BLaER1 (cell line): ENCODE measurements at regions not wholly inside any gene's neighbourhood (a gene's known extent, or its start where the extent isn't known, plus 50 kb on each side); places are given as distances from the start of the nearest gene placed in this dataset.
"Not testable (repeated sequence)": the region's sequence is repeated elsewhere in the genome, so short reads cannot be mapped to it uniquely, and the experiment has no call there.

Experiments
- H3K27ac ChIP-seq: shearing (Covaris generic); formaldehyde crosslinking; 2 replicates; pipeline ENCODE4 v1.8.1; 2022
- H3K27me3 ChIP-seq: shearing (Covaris generic); formaldehyde crosslinking; 2 replicates; pipeline ENCODE4 v1.8.1; 2022
- H3K36me3 ChIP-seq: shearing (Covaris generic); formaldehyde crosslinking; 2 replicates; pipeline ENCODE4 v1.8.1; 2022
- H3K4me1 ChIP-seq: shearing (Covaris generic); formaldehyde crosslinking; 2 replicates; pipeline ENCODE4 v1.8.1; 2022
- H3K4me2 ChIP-seq: shearing (Covaris generic); formaldehyde crosslinking; 2 replicates; pipeline ENCODE4 v1.8.1; 2022
- H3K4me3 ChIP-seq: shearing (Covaris generic); formaldehyde crosslinking; 2 replicates; pipeline ENCODE4 v1.8.1; 2022
- H3K9ac ChIP-seq: shearing (Covaris generic); formaldehyde crosslinking; 2 replicates; pipeline ENCODE4 v1.8.1; 2022
- H3K9me3 ChIP-seq: shearing (Covaris generic); formaldehyde crosslinking; 2 replicates; pipeline ENCODE4 v1.8.1; 2022
- H4K20me1 ChIP-seq: shearing (Covaris generic); formaldehyde crosslinking; 2 replicates; pipeline ENCODE4 v1.8.1; 2022
- Cebpa-rat ChIP-seq: shearing (Covaris generic); IDR thresholded peaks from 2 replicates; pipeline ENCODE4 v1.8.1; 2022

DNA sequence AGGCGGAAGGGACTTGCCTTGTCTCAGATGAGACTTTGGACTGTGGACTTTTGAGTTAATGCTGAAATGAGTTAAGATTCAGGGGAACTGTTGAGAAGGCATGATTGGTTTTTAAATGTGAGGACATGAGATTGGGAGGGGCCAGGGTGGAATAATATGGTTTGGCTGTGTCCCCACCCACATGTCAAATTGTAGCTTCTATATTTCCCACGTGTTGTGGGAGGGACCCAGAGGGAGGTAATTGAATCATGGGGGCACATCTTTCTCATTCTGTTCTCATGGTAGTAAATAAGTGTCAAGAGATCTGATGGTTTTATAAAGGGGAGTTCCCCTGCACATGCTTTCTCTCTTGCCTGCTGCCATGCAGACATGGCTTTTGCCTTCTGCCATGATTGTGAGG is 89.2 kb downstream of the CGGBP1 start:
- no peaks in the 10 kb centered on the region for H3K27me3 ChIP-seq
- H3K9me3 ChIP-seq: peaks cover 11% of the 10 kb centered on the region
- no peak overlapping the region for H3K4me3 ChIP-seq
- no peaks in the 10 kb centered on the region for H3K36me3 ChIP-seq
- H3K4me1 ChIP-seq: no peaks in the 10 kb centered on the region
- no peak for TF ChIP-seq Cebpa-rat
- no peaks in the 10 kb centered on the region for H4K20me1 ChIP-seq
- no peak overlapping the region for H3K9ac ChIP-seq
- no peak overlapping the region for H3K27ac ChIP-seq
- H3K4me2 ChIP-seq: no peak overlapping the region

DNA sequence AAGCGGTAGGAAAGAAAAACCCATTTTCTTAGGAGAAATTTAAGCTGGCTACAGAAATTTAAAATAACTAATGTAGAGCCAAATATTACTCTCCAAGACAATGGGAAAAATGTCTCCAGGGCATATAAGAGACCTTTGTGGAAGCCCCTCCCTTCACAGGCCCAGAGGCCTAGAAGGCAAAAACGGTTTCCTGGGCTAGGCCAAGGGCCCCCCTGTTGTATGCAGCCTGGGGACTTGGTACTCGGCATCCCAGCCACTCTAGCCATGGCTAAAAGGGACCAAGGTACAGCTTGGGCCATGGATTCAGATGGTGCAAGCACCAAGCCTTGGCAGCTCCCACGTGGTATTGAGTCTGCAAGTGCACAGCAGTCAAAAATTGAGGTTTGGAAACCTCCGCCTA is 90.1 kb downstream of the CGGBP1 start:
- Histone ChIP-seq H3K4me1 (no peaks in the 10 kb centered on the region), H3K9ac (no peak overlapping the region), H3K36me3 (no peaks in the 10 kb centered on the region), H3K27ac (no peak overlapping the region), H3K4me3 (no peak overlapping the region), H3K9me3 (peaks cover 11% of the 10 kb centered on the region), H3K4me2 (no peak overlapping the region), H3K27me3 (no peaks in the 10 kb centered on the region), H4K20me1 (no peaks in the 10 kb centered on the region)
- TF ChIP-seq Cebpa-rat: no peak

DNA sequence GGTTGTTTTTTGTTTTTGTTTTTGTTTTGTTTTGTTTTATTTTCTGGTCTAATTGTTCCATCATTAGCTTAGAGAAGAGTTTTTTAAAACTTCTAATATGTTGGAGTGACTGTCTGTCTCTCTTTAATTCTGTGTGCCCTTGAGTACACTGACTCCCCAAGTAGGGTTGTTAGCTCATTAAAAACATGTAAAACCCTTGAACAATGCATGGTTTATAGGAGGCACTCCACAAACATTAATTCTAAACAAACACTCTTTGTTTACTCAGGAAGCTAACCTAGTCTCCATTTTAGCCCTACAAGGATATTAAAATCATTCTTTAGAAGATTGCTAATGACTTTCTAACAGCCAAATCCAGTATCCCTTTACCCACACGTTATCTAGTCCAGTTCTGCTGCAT is 100.5 kb downstream of the CGGBP1 start:
- Histone ChIP-seq H3K9ac (no peak overlapping the region), H3K9me3 (no peaks in the 10 kb centered on the region), H3K4me2 (no peak overlapping the region), H3K27ac (no peak overlapping the region), H4K20me1 (no peaks in the 10 kb centered on the region), H3K27me3 (no peaks in the 10 kb centered on the region), H3K36me3 (no peaks in the 10 kb centered on the region), H3K4me3 (no peak overlapping the region), H3K4me1 (no peaks in the 10 kb centered on the region)
- TF ChIP-seq Cebpa-rat: no peak

DNA sequence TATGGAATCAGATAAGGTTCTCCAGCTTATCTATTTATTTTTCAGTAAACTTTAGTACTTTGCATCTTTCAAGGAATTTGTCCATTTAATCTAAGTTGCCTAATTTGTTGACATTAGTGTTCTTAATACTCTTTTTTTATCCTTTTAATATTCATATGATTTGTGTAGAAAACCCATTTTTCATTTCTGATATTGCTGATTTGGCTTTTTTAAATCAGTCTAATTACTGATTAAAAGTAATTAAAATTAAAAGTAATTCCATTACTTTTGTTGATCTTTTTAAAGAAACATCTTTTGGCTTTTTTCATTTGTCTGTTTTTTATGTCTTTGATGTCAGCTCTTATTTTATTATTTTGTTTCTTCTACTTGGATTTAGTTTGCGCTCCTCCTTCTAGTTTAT is 101.2 kb downstream of the CGGBP1 start:
- H3K4me3 ChIP-seq: no peak overlapping the region
- no peaks in the 10 kb centered on the region for H3K9me3 ChIP-seq
- H3K27me3 ChIP-seq: no peaks in the 10 kb centered on the region
- H3K27ac ChIP-seq: no peak overlapping the region
- H4K20me1 ChIP-seq: no peaks in the 10 kb centered on the region
- H3K9ac ChIP-seq: no peak overlapping the region
- H3K4me1 ChIP-seq: no peaks in the 10 kb centered on the region
- H3K4me2 ChIP-seq: no peak overlapping the region
- TF ChIP-seq Cebpa-rat: no peak
- no peaks in the 10 kb centered on the region for H3K36me3 ChIP-seq

DNA sequence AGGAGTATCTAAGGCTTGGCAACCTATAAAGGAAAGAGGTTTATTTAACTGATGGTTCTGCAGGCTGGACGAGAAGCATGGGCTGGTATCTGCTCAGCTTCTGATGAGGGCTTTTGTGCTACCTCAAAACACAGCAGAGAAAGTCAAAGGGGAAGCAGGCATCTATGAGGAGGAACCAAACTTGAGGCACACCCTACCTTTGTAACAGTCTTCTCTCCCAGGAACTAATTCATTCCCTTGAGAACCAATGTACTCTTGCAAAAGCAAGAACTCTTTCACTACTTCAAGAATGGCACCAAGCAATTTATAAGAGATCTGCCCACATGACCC is 109.0 kb downstream of the CGGBP1 start:
- H3K4me3 ChIP-seq: no peak overlapping the region
- no peaks in the 10 kb centered on the region for H3K27me3 ChIP-seq
- no peak overlapping the region for H3K27ac ChIP-seq
- no peak overlapping the region for H3K4me2 ChIP-seq
- no peak overlapping the region for H3K9ac ChIP-seq
- H3K36me3 ChIP-seq: no peaks in the 10 kb centered on the region
- 0 out of 2 replicates have a peak, but pooled peaks cover 8% of the 10 kb centered on the region for H3K9me3 ChIP-seq
- no peak for TF ChIP-seq Cebpa-rat
- no peaks in the 10 kb centered on the region for H3K4me1 ChIP-seq
- no peaks in the 10 kb centered on the region for H4K20me1 ChIP-seq

DNA sequence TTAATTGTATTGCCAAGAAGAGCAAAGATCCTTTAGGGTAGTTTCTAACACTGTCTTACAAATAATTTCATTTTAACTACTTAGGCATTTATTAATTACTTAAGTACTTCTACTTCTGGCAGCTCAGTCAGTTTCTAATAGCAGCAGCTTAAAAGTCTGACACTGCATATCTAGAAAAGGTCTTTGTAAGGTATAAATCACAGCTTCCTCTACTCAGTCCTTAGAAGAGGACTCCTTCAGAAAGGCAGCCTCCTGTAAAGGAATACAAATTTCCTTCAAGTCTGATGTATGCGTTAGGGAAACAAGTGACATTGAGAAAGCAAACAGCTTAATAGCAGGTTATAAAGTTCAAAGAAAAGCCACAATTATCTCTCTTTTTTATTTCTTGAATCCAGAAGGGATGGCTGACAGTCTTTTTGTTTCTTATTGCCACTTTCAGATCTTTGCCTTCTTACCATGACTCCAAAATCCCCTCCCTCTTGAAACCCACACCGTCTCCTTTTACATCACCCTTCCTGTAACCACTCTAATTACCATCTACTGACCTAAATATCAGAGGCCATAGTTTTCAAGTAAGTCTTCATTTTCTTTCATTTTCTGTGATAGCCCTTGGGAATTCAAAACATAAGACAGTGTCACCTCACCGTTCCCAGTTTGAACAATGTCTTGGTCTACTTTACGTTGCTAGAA is 109.5 kb downstream of the CGGBP1 start:
- Histone ChIP-seq H3K27ac (no peak overlapping the region), H3K9ac (no peak overlapping the region), H3K4me2 (no peak overlapping the region), H3K4me1 (no peaks in the 10 kb centered on the region), H3K9me3 (0 out of 2 replicates have a peak, but pooled peaks cover 8% of the 10 kb centered on the region), H4K20me1 (no peaks in the 10 kb centered on the region), H3K4me3 (no peak overlapping the region), H3K27me3 (no peaks in the 10 kb centered on the region), H3K36me3 (no peaks in the 10 kb centered on the region)
- TF ChIP-seq Cebpa-rat: no peak

DNA sequence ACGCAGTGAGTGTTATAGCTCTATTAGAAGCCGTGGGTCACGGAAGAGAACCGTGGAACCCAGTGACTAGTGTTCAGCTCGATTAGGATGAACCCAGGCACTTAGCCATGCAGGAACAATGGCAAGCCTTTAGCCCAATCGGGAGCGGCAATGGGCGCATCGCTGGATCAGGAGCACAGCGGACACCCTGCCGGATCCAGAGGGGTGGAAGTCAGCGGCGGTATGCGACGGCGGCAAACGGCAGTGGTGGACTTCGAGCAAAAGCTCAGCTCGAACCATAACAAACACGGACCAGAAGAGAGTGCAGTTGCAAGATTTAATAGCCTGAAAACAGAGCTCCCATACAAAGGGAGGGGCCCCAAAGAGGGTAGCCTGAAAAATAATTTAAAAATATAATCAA is 112.8 kb downstream of the CGGBP1 start:
- not testable (repeated sequence) for H3K27me3 ChIP-seq, H3K9me3 ChIP-seq, H3K4me3 ChIP-seq, H3K4me1 ChIP-seq, H3K27ac ChIP-seq, H3K4me2 ChIP-seq, H3K9ac ChIP-seq, H4K20me1 ChIP-seq, H3K36me3 ChIP-seq

DNA sequence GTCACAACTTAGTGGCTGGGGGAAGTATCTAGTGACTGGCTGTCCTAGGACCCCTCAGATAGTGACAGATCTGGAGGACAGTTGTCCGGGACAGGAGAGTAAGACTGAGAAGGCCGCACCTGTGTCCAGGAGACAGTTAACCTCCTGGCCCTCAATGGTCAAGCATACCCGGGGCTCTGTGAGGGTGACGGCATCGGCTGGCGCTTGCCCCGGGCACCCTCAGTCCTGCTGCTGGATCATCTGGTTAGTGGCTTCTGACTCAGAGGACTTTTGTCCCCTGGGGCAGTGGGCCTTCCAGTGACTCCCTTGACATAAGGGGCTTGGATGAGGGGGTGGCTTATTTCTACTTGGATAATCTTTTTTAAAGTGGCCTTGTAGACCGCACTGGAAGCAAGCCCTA is 116.5 kb downstream of the CGGBP1 start:
- not testable (repeated sequence) for H3K4me2 ChIP-seq, H3K4me3 ChIP-seq, H3K27me3 ChIP-seq

DNA sequence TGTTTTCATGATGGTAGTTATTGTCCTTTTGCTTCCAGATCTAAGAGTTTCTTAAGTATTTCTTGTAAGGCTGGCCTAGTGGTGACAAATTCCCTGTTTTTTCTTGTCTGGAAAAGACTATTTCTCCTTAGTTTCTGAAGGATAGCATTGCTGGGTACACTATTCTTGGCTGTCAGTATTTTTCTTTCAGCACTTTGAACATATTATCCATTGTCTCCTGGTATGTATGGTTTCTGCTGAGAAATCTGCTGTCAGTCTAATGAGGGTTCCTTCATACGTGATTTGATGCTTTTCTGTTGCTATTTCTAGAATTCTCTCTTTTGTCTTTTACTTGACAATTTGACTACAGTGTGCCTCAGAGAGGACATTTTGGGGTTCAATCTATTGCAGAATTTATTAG is 134.3 kb downstream of the CGGBP1 start:
- H3K9me3 ChIP-seq: peaks cover 13% of the 10 kb centered on the region
- no peaks in the 10 kb centered on the region for H4K20me1 ChIP-seq
- no peak overlapping the region for H3K27ac ChIP-seq
- H3K4me1 ChIP-seq: no peaks in the 10 kb centered on the region
- no peak overlapping the region for H3K9ac ChIP-seq
- H3K27me3 ChIP-seq: no peaks in the 10 kb centered on the region
- no peaks in the 10 kb centered on the region for H3K36me3 ChIP-seq
- H3K4me2 ChIP-seq: no peak overlapping the region
- H3K4me3 ChIP-seq: no peak overlapping the region
- TF ChIP-seq Cebpa-rat: no peak

More for the DNA sequence above, 116.5 kb downstream of the CGGBP1 start:
- H3K27ac ChIP-seq, H4K20me1 ChIP-seq, H3K4me1 ChIP-seq, H3K9me3 ChIP-seq, H3K9ac ChIP-seq, H3K36me3 ChIP-seq: not testable (repeated sequence)

DNA sequence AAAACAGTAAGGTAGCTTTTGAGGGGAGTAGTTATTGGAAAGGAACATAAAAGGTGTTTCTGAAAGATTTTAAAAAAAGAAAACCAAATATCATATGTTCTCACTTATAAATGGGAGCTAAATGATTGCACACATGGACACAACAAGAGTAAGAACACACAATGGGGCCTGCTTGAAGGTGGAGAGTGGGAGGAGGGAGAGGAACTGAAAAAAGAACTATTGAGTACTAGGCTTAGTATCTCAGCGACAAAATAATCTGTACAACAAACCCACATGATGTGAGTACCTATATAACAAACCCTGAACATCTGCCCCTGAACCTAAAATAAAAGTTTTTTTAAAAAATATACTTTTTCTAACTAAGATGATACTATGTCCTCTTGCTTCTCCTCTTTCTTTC is 138.3 kb downstream of the CGGBP1 start:
- H3K27ac ChIP-seq: no peak overlapping the region
- no peak overlapping the region for H3K4me3 ChIP-seq
- no peak for TF ChIP-seq Cebpa-rat
- no peaks in the 10 kb centered on the region for H3K36me3 ChIP-seq
- H3K9ac ChIP-seq: no peak overlapping the region
- H4K20me1 ChIP-seq: no peaks in the 10 kb centered on the region
- H3K9me3 ChIP-seq: peaks cover 13% of the 10 kb centered on the region
- H3K4me1 ChIP-seq: no peaks in the 10 kb centered on the region
- H3K27me3 ChIP-seq: no peaks in the 10 kb centered on the region
- H3K4me2 ChIP-seq: no peak overlapping the region

DNA sequence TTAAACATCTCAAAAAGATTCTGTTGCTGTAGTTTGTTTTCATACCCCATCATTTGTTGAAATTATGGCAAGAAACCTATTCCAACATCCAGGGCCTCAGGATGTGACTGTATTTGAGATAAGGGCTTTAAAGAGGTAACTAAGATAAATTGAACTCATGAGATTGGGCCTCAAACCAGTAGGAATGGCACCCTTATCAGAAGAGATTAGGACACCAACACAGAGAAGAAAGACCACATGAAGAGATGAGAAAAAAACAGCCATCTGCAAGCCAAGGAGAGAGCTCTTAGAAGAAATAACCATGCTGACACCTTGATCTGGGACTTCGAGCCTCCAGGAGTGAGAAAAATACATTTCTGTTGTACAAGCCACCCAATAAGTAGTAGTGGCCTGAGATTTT is 157.7 kb downstream of the CGGBP1 start:
- Histone ChIP-seq H3K4me2 (no peak overlapping the region), H3K27ac (no peak overlapping the region), H4K20me1 (no peaks in the 10 kb centered on the region), H3K27me3 (no peaks in the 10 kb centered on the region), H3K9me3 (no peaks in the 10 kb centered on the region), H3K36me3 (no peaks in the 10 kb centered on the region), H3K9ac (no peak overlapping the region), H3K4me1 (no peaks in the 10 kb centered on the region), H3K4me3 (no peak overlapping the region)
- no peak for TF ChIP-seq Cebpa-rat
